Activated T-cell treated with anti-CD3 and anti-CD28 coated beads, Interleukin-2, amount 50 U/mL, for 4 hours (primary cell): ENCODE measurements at regions not wholly inside any gene's neighbourhood (a gene's known extent, or its start where the extent isn't known, plus 50 kb on each side); places are given as distances from the start of the nearest gene placed in this dataset.

Experiments
- ATAC-seq, 2 donors: fragments of 200-7000 bp; cut with Tn5 transposase; one replicate each; pipeline ENCODE4 v1.10.0; 2021
- DNase-seq: peaks from one replicate; pipeline ENCODE4 v3.0.0-alpha.2; 2020
- H3K27me3 Mint-ChIP-seq: one replicate; pipeline ENCODE4 v1.8.0; 2021; ENCODE audit warnings: low read depth, mixed read lengths
- H3K36me3 Mint-ChIP-seq: one replicate; pipeline ENCODE4 v1.8.0; 2022; ENCODE audit warnings: mixed read lengths; ENCODE audit not compliant: insufficient read depth
- H3K4me1 Mint-ChIP-seq: one replicate; pipeline ENCODE4 v1.8.0; 2021; ENCODE audit warnings: low read depth, mixed read lengths
- H3K4me3 Mint-ChIP-seq: one replicate; pipeline ENCODE4 v1.8.0; 2021; ENCODE audit warnings: mild to moderate bottlenecking, moderate library complexity, mixed read lengths
- H3K9me3 Mint-ChIP-seq: one replicate; pipeline ENCODE4 v1.8.0; 2021; ENCODE audit warnings: mixed read lengths

GRCh38 chr20:60652046-60652445, 600.0 kb upstream of the CDH4 start:
- H3K27me3 Mint-ChIP-seq, result peaks cover 2% of the 10 kb centered on the region
- H3K36me3 Mint-ChIP-seq, result no peaks in the 10 kb centered on the region
- H3K4me1 Mint-ChIP-seq, result no peaks in the 10 kb centered on the region
- peaks cover 19% of the 10 kb centered on the region for H3K9me3 Mint-ChIP-seq
- H3K4me3 Mint-ChIP-seq, result no peak overlapping the region
- ATAC-seq, result no peak
- no peak for DNase-seq

- no peaks in the 10 kb centered on the region for H3K36me3 Mint-ChIP-seq
- H3K4me3 Mint-ChIP-seq, result no peak overlapping the region
- DNase-seq (no peak), ATAC-seq (no peak)
- H3K4me1 Mint-ChIP-seq, result no peaks in the 10 kb centered on the region
- H3K9me3 Mint-ChIP-seq, result peaks cover 19% of the 10 kb centered on the region
- peaks cover 4% of the 10 kb centered on the region for H3K27me3 Mint-ChIP-seq
These were observed 599.4 kb upstream of the CDH4 start for GRCh38 chr20:60652615-60653014.

GRCh38 chr20:60653111-60653845, 598.8 kb upstream of the CDH4 start:
- Mint-ChIP-seq H3K27me3 (peaks cover 8% of the 10 kb centered on the region), H3K9me3 (peaks cover 19% of the 10 kb centered on the region), H3K4me1 (no peaks in the 10 kb centered on the region), H3K36me3 (no peaks in the 10 kb centered on the region), H3K4me3 (no peak overlapping the region)
- ATAC-seq (no peak), DNase-seq (no peak)

- Mint-ChIP-seq H3K27me3 (peaks cover 8% of the 10 kb centered on the region), H3K4me3 (no peak overlapping the region), H3K36me3 (no peaks in the 10 kb centered on the region), H3K4me1 (no peaks in the 10 kb centered on the region), H3K9me3 (peaks cover 13% of the 10 kb centered on the region)
- ATAC-seq (no peak), DNase-seq (no peak)
These were observed 593.4 kb upstream of the CDH4 start for GRCh38 chr20:60658681-60659080.

GRCh38 chr20:60659240-60659639, 592.8 kb upstream of the CDH4 start:
- ATAC-seq (no peak), DNase-seq (no peak)
- Mint-ChIP-seq H3K4me3 (no peak overlapping the region), H3K4me1 (no peaks in the 10 kb centered on the region), H3K36me3 (no peaks in the 10 kb centered on the region), H3K9me3 (peaks cover 13% of the 10 kb centered on the region), H3K27me3 (peaks cover 8% of the 10 kb centered on the region)

GRCh38 chr20:60662307-60662706, 589.8 kb upstream of the CDH4 start:
- Mint-ChIP-seq H3K36me3 (no peaks in the 10 kb centered on the region), H3K27me3 (peaks cover 4% of the 10 kb centered on the region), H3K4me3 (no peak overlapping the region), H3K4me1 (no peaks in the 10 kb centered on the region), H3K9me3 (no peaks in the 10 kb centered on the region)
- no peak for DNase-seq
- ATAC-seq, result no peak

GRCh38 chr20:60664106-60664505, 588.0 kb upstream of the CDH4 start:
- H3K36me3 Mint-ChIP-seq, result no peaks in the 10 kb centered on the region
- no peaks in the 10 kb centered on the region for H3K4me1 Mint-ChIP-seq
- DNase-seq (no peak), ATAC-seq (no peak)
- H3K27me3 Mint-ChIP-seq, result no peaks in the 10 kb centered on the region
- H3K9me3 Mint-ChIP-seq, result no peaks in the 10 kb centered on the region
- no peak overlapping the region for H3K4me3 Mint-ChIP-seq

GRCh38 chr20:60667641-60668040, 584.4 kb upstream of the CDH4 start:
- Mint-ChIP-seq H3K4me3 (no peak overlapping the region), H3K27me3 (no peaks in the 10 kb centered on the region), H3K36me3 (no peaks in the 10 kb centered on the region), H3K4me1 (no peaks in the 10 kb centered on the region), H3K9me3 (no peaks in the 10 kb centered on the region)
- ATAC-seq, result no peak
- no peak for DNase-seq

GRCh38 chr20:60669211-60669610, 582.9 kb upstream of the CDH4 start:
- Mint-ChIP-seq H3K4me1 (no peaks in the 10 kb centered on the region), H3K4me3 (no peak overlapping the region), H3K27me3 (no peaks in the 10 kb centered on the region), H3K36me3 (no peaks in the 10 kb centered on the region), H3K9me3 (no peaks in the 10 kb centered on the region)
- no peak for DNase-seq
- no peak for ATAC-seq

GRCh38 chr20:60676011-60676410, 576.0 kb upstream of the CDH4 start:
- Mint-ChIP-seq H3K9me3 (no peaks in the 10 kb centered on the region), H3K27me3 (no peaks in the 10 kb centered on the region)

GRCh38 chr20:60677819-60678218, 574.2 kb upstream of the CDH4 start:
- no peak for DNase-seq
- no peak overlapping the region for H3K4me3 Mint-ChIP-seq
- H3K9me3 Mint-ChIP-seq, result no peaks in the 10 kb centered on the region
- ATAC-seq, result no peak
- no peaks in the 10 kb centered on the region for H3K27me3 Mint-ChIP-seq
- no peaks in the 10 kb centered on the region for H3K4me1 Mint-ChIP-seq
- H3K36me3 Mint-ChIP-seq, result no peaks in the 10 kb centered on the region

More at GRCh38 chr20:60676011-60676410, 576.0 kb upstream of the CDH4 start:
- H3K4me1 Mint-ChIP-seq, result no peaks in the 10 kb centered on the region
- H3K36me3 Mint-ChIP-seq, result no peaks in the 10 kb centered on the region
- no peak for ATAC-seq
- no peak for DNase-seq
- no peak overlapping the region for H3K4me3 Mint-ChIP-seq

GRCh38 chr20:60680554-60680953, 571.5 kb upstream of the CDH4 start:
- Mint-ChIP-seq H3K4me3 (no peak overlapping the region), H3K4me1 (no peaks in the 10 kb centered on the region), H3K9me3 (no peaks in the 10 kb centered on the region), H3K27me3 (no peaks in the 10 kb centered on the region), H3K36me3 (no peaks in the 10 kb centered on the region)
- DNase-seq, result no peak
- ATAC-seq, result no peak

- Mint-ChIP-seq H3K36me3 (no peaks in the 10 kb centered on the region), H3K27me3 (peaks cover 3% of the 10 kb centered on the region), H3K4me1 (no peaks in the 10 kb centered on the region), H3K4me3 (no peak overlapping the region), H3K9me3 (no peaks in the 10 kb centered on the region)
- ATAC-seq (no peak), DNase-seq (no peak)
These were observed 564.8 kb upstream of the CDH4 start for GRCh38 chr20:60687213-60687612.

- H3K4me3 Mint-ChIP-seq, result no peak overlapping the region
- H3K9me3 Mint-ChIP-seq, result no peaks in the 10 kb centered on the region
- DNase-seq (no peak), ATAC-seq (no peak)
- no peaks in the 10 kb centered on the region for H3K36me3 Mint-ChIP-seq
- H3K27me3 Mint-ChIP-seq, result peaks cover 7% of the 10 kb centered on the region
- no peaks in the 10 kb centered on the region for H3K4me1 Mint-ChIP-seq
These were observed 561.3 kb upstream of the CDH4 start for GRCh38 chr20:60690771-60691170.

- no peaks in the 10 kb centered on the region for H3K4me1 Mint-ChIP-seq
These were observed 560.0 kb upstream of the CDH4 start for GRCh38 chr20:60691966-60692615.

More at GRCh38 chr20:60691966-60692615, 560.0 kb upstream of the CDH4 start:
- no peak for ATAC-seq
- no peak overlapping the region for H3K4me3 Mint-ChIP-seq
- no peaks in the 10 kb centered on the region for H3K36me3 Mint-ChIP-seq
- no peak for DNase-seq
- no peaks in the 10 kb centered on the region for H3K9me3 Mint-ChIP-seq
- H3K27me3 Mint-ChIP-seq, result peaks cover 7% of the 10 kb centered on the region
